ENCODE measurements at regions not wholly inside any gene's neighbourhood (a gene's known extent, or its start where the extent isn't known, plus 50 kb on each side); places are given as distances from the start of the nearest gene placed in this dataset.

- Histone ChIP-seq H3K4me3 (ENCODE audit: low read depth, low read length) (no peak overlapping the region), H3K27me3 (ENCODE audit: control insufficient read depth, insufficient read depth, low read length) (no peaks in the 10 kb centered on the region), H3K4me1 (ENCODE audit: control insufficient read depth, insufficient read depth, low read length) (no peaks in the 10 kb centered on the region), H3K9me3 (ENCODE audit: control insufficient read depth, insufficient read depth, low read length) (no peaks in the 10 kb centered on the region), H3K36me3 (ENCODE audit: control insufficient read depth, insufficient read depth, low read length) (no peaks in the 10 kb centered on the region), H3K27ac (ENCODE audit: low read depth, low read length) (no peak overlapping the region)
- no CpG with 5 or more reads among the region's 1 CpG for WGBS (ENCODE audit: insufficient coverage)
- DNase-seq (ENCODE audit: low read depth in 4 of 6, low spot score in 6 of 6): no peak
Observed at GRCh38 chr12:63318933-63319332, 167.9 kb upstream of the AVPR1A start.

- Histone ChIP-seq H3K4me3 (ENCODE audit: low read depth, low read length) (no peak overlapping the region), H3K27me3 (ENCODE audit: control insufficient read depth, insufficient read depth, low read length) (no peaks in the 10 kb centered on the region), H3K36me3 (ENCODE audit: control insufficient read depth, insufficient read depth, low read length) (no peaks in the 10 kb centered on the region), H3K27ac (ENCODE audit: low read depth, low read length) (no peak overlapping the region), H3K9me3 (ENCODE audit: control insufficient read depth, insufficient read depth, low read length) (no peaks in the 10 kb centered on the region), H3K4me1 (ENCODE audit: control insufficient read depth, insufficient read depth, low read length) (no peaks in the 10 kb centered on the region)
- DNase-seq (ENCODE audit: low read depth in 4 of 6, low spot score in 6 of 6): no peak
- WGBS (ENCODE audit: insufficient coverage): 96% methylated on average over 7 of the region's 7 CpGs
Observed at GRCh38 chr12:63318313-63318712, 167.3 kb upstream of the AVPR1A start.

- H3K9me3 ChIP-seq (ENCODE audit: control insufficient read depth, insufficient read depth, low read length): no peaks in the 10 kb centered on the region
- no peaks in the 10 kb centered on the region for H3K4me1 ChIP-seq (ENCODE audit: control insufficient read depth, insufficient read depth, low read length)
- H3K4me3 ChIP-seq (ENCODE audit: low read depth, low read length): no peak overlapping the region
- no peaks in the 10 kb centered on the region for H3K27me3 ChIP-seq (ENCODE audit: control insufficient read depth, insufficient read depth, low read length)
- no peak overlapping the region for H3K27ac ChIP-seq (ENCODE audit: low read depth, low read length)
- no peaks in the 10 kb centered on the region for H3K36me3 ChIP-seq (ENCODE audit: control insufficient read depth, insufficient read depth, low read length)
- no peak for DNase-seq (ENCODE audit: low read depth in 4 of 6, low spot score in 6 of 6)
- WGBS (ENCODE audit: insufficient coverage): 87% methylated on average over 4 of the region's 5 CpGs
Observed at GRCh38 chr12:63317880-63318279, 166.9 kb upstream of the AVPR1A start.

GRCh38 chr12:63317286-63317846 is 166.4 kb upstream of the AVPR1A start:
- DNase-seq (ENCODE audit: low read depth in 4 of 6, low spot score in 6 of 6): no peak
- WGBS (ENCODE audit: insufficient coverage): 82% methylated on average over 5 of the region's 9 CpGs
- H3K9me3 ChIP-seq (ENCODE audit: control insufficient read depth, insufficient read depth, low read length): no peaks in the 10 kb centered on the region
- H3K27me3 ChIP-seq (ENCODE audit: control insufficient read depth, insufficient read depth, low read length): no peaks in the 10 kb centered on the region
- H3K4me3 ChIP-seq (ENCODE audit: low read depth, low read length): no peak overlapping the region
- no peaks in the 10 kb centered on the region for H3K36me3 ChIP-seq (ENCODE audit: control insufficient read depth, insufficient read depth, low read length)
- H3K4me1 ChIP-seq (ENCODE audit: control insufficient read depth, insufficient read depth, low read length): no peaks in the 10 kb centered on the region
- H3K27ac ChIP-seq (ENCODE audit: low read depth, low read length): no peak overlapping the region

GRCh38 chr12:63313139-63313538 is 162.1 kb upstream of the AVPR1A start:
- H3K4me3 ChIP-seq (ENCODE audit: low read depth, low read length): no peak overlapping the region
- H3K4me1 ChIP-seq (ENCODE audit: control insufficient read depth, insufficient read depth, low read length): no peaks in the 10 kb centered on the region
- 29% methylated on average over 1 of the region's 3 CpGs for WGBS (ENCODE audit: insufficient coverage)
- no peak overlapping the region for H3K27ac ChIP-seq (ENCODE audit: low read depth, low read length)
- H3K36me3 ChIP-seq (ENCODE audit: control insufficient read depth, insufficient read depth, low read length): no peaks in the 10 kb centered on the region
- H3K27me3 ChIP-seq (ENCODE audit: control insufficient read depth, insufficient read depth, low read length): no peaks in the 10 kb centered on the region
- no peaks in the 10 kb centered on the region for H3K9me3 ChIP-seq (ENCODE audit: control insufficient read depth, insufficient read depth, low read length)
- DNase-seq (ENCODE audit: low read depth in 4 of 6, low spot score in 6 of 6): no peak

- no peak for DNase-seq (ENCODE audit: low read depth in 4 of 6, low spot score in 6 of 6)
- Histone ChIP-seq H3K4me1 (ENCODE audit: control insufficient read depth, insufficient read depth, low read length) (no peaks in the 10 kb centered on the region), H3K27ac (ENCODE audit: low read depth, low read length) (no peak overlapping the region), H3K4me3 (ENCODE audit: low read depth, low read length) (no peak overlapping the region), H3K27me3 (ENCODE audit: control insufficient read depth, insufficient read depth, low read length) (no peaks in the 10 kb centered on the region), H3K36me3 (ENCODE audit: control insufficient read depth, insufficient read depth, low read length) (no peaks in the 10 kb centered on the region), H3K9me3 (ENCODE audit: control insufficient read depth, insufficient read depth, low read length) (no peaks in the 10 kb centered on the region)
- 54% methylated on average over 3 of the region's 3 CpGs for WGBS (ENCODE audit: insufficient coverage)
Observed at GRCh38 chr12:63308671-63309070, 157.7 kb upstream of the AVPR1A start.

- Histone ChIP-seq H3K4me3 (ENCODE audit: low read depth, low read length) (no peak overlapping the region), H3K27me3 (ENCODE audit: control insufficient read depth, insufficient read depth, low read length) (no peaks in the 10 kb centered on the region), H3K36me3 (ENCODE audit: control insufficient read depth, insufficient read depth, low read length) (no peaks in the 10 kb centered on the region), H3K27ac (ENCODE audit: low read depth, low read length) (no peak overlapping the region), H3K9me3 (ENCODE audit: control insufficient read depth, insufficient read depth, low read length) (no peaks in the 10 kb centered on the region), H3K4me1 (ENCODE audit: control insufficient read depth, insufficient read depth, low read length) (no peaks in the 10 kb centered on the region)
- 58% methylated on average over 5 of the region's 8 CpGs for WGBS (ENCODE audit: insufficient coverage)
- peak in 1 of 6 donors; percentile 65 for DNase-seq (ENCODE audit: low read depth in 4 of 6, low spot score in 6 of 6)
Observed at GRCh38 chr12:63307849-63308248, 156.8 kb upstream of the AVPR1A start.

GRCh38 chr12:63305901-63306875 is 155.2 kb upstream of the AVPR1A start:
- H3K4me3 ChIP-seq (ENCODE audit: low read depth, low read length): no peak overlapping the region
- H3K9me3 ChIP-seq (ENCODE audit: control insufficient read depth, insufficient read depth, low read length): no peaks in the 10 kb centered on the region
- 84% methylated on average over 8 of the region's 14 CpGs for WGBS (ENCODE audit: insufficient coverage)
- H3K36me3 ChIP-seq (ENCODE audit: control insufficient read depth, insufficient read depth, low read length): no peaks in the 10 kb centered on the region
- no peaks in the 10 kb centered on the region for H3K27me3 ChIP-seq (ENCODE audit: control insufficient read depth, insufficient read depth, low read length)
- no peak overlapping the region for H3K27ac ChIP-seq (ENCODE audit: low read depth, low read length)
- no peak for DNase-seq (ENCODE audit: low read depth in 4 of 6, low spot score in 6 of 6)
- H3K4me1 ChIP-seq (ENCODE audit: control insufficient read depth, insufficient read depth, low read length): no peaks in the 10 kb centered on the region

GRCh38 chr12:63304887-63305316 is 153.9 kb upstream of the AVPR1A start:
- Histone ChIP-seq H3K9me3 (ENCODE audit: control insufficient read depth, insufficient read depth, low read length) (no peaks in the 10 kb centered on the region), H3K4me3 (ENCODE audit: low read depth, low read length) (no peak overlapping the region), H3K27ac (ENCODE audit: low read depth, low read length) (no peak overlapping the region), H3K36me3 (ENCODE audit: control insufficient read depth, insufficient read depth, low read length) (no peaks in the 10 kb centered on the region), H3K4me1 (ENCODE audit: control insufficient read depth, insufficient read depth, low read length) (no peaks in the 10 kb centered on the region), H3K27me3 (ENCODE audit: control insufficient read depth, insufficient read depth, low read length) (no peaks in the 10 kb centered on the region)
- WGBS (ENCODE audit: insufficient coverage): 80% methylated on average over 1 of the region's 5 CpGs
- DNase-seq (ENCODE audit: low read depth in 4 of 6, low spot score in 6 of 6): no peak
